GM13977 (cell line): ENCODE measurements at regions not wholly inside any gene's neighbourhood (a gene's known extent, or its start where the extent isn't known, plus 50 kb on each side); places are given as distances from the start of the nearest gene placed in this dataset.

Experiments
- DNase-seq: peaks from one replicate; pipeline ENCODE4 v3.0.0; 2012; ENCODE audit warnings: low spot score
- CTCF ChIP-seq: IDR thresholded peaks from 2 replicates; pipeline ENCODE4 v1.5.1; 2012; ENCODE audit warnings: mild to moderate bottlenecking, control low read depth; ENCODE audit not compliant: insufficient read depth; ENCODE audit errors: extremely low read depth, missing control alignments
- in situ Hi-C: fragments of 300-500 bp; cut with MboI; formaldehyde crosslinking; loops from one replicate; pipeline ENCODE4 v1.12.0; 2022; ENCODE audit warnings: low sequenced_read_pairs, low pct_unique_long_range_greater_than_20kb, mixed read lengths, inconsistent platforms; ENCODE audit not compliant: unreplicated experiment

DNA sequence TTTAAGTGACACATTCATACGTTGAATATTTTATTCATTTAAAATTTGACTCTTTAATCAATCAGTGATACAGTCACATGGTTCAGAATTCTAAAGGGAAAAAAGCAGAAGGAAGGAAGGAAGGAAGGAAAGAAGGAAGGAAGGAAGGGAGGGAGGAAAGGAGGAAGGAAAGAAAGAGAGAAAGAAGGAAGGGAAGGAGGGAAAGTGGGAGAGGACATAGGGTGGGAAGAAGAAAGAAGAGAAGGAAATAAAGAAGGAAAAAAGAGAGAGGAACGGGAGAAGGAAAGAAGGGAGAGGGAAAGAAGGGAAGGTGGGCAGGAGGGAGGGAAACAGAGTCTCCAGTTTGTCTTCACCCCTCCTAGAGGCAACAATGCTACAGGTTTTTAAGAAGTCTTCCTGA, 518.6 kb downstream of the MIAT start:
- in situ Hi-C loops, result no loop called here
- no peak for TF ChIP-seq CTCF
- no peak for DNase-seq

DNA sequence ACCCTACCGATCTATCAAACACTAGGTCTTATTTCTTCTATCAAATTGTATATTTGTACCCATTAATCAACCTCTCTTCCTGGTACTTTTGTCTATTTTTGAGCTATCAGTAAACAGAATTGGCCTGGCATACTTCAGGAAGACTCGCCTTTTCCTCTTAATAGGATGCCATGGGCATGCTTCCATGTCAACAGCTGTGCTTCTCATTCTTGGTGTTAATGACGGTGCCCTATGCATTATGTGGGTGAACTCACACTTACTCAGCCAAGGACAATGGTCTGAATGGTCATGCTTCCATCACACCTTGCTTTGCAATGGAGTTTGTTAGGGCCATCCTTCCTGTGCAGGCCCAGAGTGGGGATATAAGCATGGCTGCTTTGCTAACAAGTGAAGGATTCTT, 521.8 kb downstream of the MIAT start:
- DNase-seq, result no peak
- TF ChIP-seq CTCF, result no peak
- in situ Hi-C loops, result no loop called here

DNA sequence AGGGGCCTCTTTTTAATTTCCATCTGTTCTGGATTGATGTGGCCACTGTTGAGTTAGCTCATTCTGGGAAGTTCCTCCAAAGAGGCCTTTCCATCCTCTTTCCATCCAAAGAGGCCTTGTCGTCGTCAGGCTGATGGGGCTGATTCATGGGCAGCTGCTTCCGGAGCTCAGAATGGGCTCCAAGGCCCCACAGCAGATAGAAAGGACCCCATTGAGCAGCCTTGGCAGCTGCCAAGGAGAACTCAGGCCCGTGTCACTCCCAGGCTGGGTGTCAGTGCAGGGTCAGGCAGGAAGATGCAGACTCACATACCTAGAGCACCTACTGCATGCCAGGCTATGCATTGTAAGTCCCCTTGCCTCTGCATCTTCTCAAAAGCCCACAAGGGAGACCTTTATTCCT, 524.1 kb downstream of the MIAT start:
- no peak for DNase-seq
- in situ Hi-C loops, result no loop called here
- TF ChIP-seq CTCF, result no peak

DNA sequence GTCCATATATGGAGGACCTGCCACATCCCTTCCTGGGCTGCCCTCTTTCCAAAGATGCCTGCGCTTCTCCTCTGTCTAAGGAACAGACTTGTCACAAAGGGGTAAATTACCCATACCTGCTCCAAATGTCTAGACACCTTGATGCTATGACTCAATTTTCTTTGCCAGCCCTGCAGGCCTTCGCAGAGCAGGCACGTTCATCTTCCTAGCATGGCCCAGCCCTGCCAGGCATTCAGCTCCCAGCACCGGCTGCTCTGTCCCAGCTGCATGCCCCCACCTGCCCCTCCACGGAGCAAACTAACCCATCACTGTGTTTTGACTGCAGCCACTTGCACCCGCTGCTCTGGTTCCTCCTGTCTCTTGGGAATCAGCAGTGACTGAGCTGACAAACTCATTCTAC, 526.1 kb downstream of the MIAT start:
- no peak for TF ChIP-seq CTCF
- in situ Hi-C loops, result no loop called here
- DNase-seq, result no peak

DNA sequence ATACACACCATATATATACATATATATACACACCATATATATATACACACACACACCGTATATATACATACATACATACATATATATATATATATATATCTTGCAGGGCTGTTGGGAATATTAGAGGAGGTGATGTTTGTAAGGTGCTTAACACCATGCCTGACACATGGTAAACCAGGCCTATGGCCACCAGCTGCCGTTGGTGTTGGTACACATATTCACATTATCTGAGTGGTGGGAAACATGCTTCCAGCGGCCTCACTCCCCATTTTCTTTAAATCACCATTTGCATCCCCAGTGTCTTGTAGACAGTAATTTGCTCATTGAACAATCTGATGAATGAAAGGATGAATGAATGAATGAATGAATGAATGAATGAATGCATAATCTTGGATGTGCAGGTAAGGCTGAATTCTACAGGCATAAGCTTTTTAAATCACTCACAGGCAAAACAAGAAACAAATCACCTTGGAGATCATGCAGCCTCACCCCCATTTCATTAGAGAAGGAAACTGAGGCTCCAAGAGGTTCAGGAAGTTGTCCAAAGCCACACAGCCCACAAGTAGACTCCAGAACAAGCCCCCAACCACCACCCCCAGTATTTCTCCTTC, 527.8 kb downstream of the MIAT start:
- no peak for DNase-seq
- in situ Hi-C loops, result no loop called here
- TF ChIP-seq CTCF, result no peak

DNA sequence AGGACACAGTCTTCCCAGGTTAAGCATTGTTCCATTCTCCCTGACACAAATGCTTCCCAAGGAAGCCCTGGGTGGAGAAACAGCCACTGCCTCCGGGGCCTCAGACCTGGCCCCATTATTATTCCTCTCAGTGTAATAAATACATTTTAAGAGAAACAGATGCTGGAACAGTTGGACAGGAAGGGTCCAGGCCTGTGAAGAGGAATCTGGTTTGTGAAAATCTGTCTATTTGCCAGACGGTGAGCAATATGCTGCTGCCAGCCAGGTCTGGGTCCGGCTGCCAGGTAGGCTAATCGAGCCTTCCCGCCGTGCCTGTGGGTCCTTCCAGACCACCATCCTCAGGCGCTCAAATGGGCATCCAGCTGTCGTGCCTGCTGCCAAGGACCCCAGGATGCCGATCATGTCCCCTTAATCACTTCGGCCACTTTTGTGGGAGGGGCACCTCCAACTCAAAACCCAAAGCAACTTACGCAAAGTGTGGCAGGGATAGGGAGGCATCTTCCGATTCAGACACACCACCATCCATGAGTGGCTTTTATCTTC, 528.4 kb downstream of the MIAT start:
- in situ Hi-C loops, result no loop called here
- TF ChIP-seq CTCF, result no peak
- DNase-seq, result no peak
